ENCODE measurements at regions not wholly inside any gene's neighbourhood (a gene's known extent, or its start where the extent isn't known, plus 50 kb on each side); places are given as distances from the start of the nearest gene placed in this dataset.

GRCh38 chr9:101897196-101897595 lies 158.7 kb upstream of the GRIN3A start:
- WGBS (ENCODE audit: insufficient coverage): no CpG with 5 or more reads among the region's 1 CpG
- Histone ChIP-seq H3K27ac (ENCODE audit: insufficient read depth in 1 of 2, low read depth in 1 of 2, low read length in 2 of 2, poor library complexity in 1 of 2, severe bottlenecking in 2 of 2) (no peak overlapping the region), H3K9me3 (ENCODE audit: control extremely low read depth in 1 of 5, control insufficient read depth in 4 of 5, insufficient read depth in 2 of 5, low read depth in 1 of 5, low read length in 4 of 5) (no peaks in the 10 kb centered on the region), H3K36me3 (ENCODE audit: control insufficient read depth in 4 of 4, insufficient read depth in 4 of 4, low read length in 3 of 4) (no peaks in the 10 kb centered on the region), H3K27me3 (replicated peaks in 2 of 5; ENCODE audit: control insufficient read depth in 4 of 5, insufficient read depth in 5 of 5, low read length in 4 of 5) (no peaks in the 10 kb centered on the region), H3K4me3 (ENCODE audit: control insufficient read depth in 1 of 7, extremely low read depth in 1 of 7, insufficient read depth in 4 of 7, low read depth in 2 of 7, low read length in 6 of 7) (no peak overlapping the region), H3K4me1 (ENCODE audit: control extremely low read depth in 1 of 4, control insufficient read depth in 4 of 4, insufficient read depth in 4 of 4, low read length in 3 of 4) (no peaks in the 10 kb centered on the region)
- no peak for DNase-seq
- ChIA-PET POLR2A (interaction anchor here (0.7 kb wide), 1 partner anchor 284 kb away, joined by 3 read pairs; no protein-coding TSS in a partner anchor), CTCF (interaction anchor here (1.2 kb wide), 1 partner anchor 17 kb away, joined by 3 read pairs; no protein-coding TSS in a partner anchor)

GRCh38 chr9:101893661-101894646 lies 155.5 kb upstream of the GRIN3A start:
- WGBS (ENCODE audit: insufficient coverage): 93% methylated on average over 7 of the region's 7 CpGs
- no peaks in the 10 kb centered on the region for H3K36me3 ChIP-seq (ENCODE audit: control insufficient read depth in 4 of 4, insufficient read depth in 4 of 4, low read length in 3 of 4)
- no peak overlapping the region for H3K4me3 ChIP-seq (ENCODE audit: control insufficient read depth in 1 of 7, extremely low read depth in 1 of 7, insufficient read depth in 4 of 7, low read depth in 2 of 7, low read length in 6 of 7)
- no peak for DNase-seq
- POLR2A ChIA-PET: no interaction called here
- H3K4me1 ChIP-seq (ENCODE audit: control extremely low read depth in 1 of 4, control insufficient read depth in 4 of 4, insufficient read depth in 4 of 4, low read length in 3 of 4): no peaks in the 10 kb centered on the region
- H3K27me3 ChIP-seq (replicated peaks in 2 of 5; ENCODE audit: control insufficient read depth in 4 of 5, insufficient read depth in 5 of 5, low read length in 4 of 5): no peaks in the 10 kb centered on the region
- CTCF ChIA-PET: no interaction called here
- H3K27ac ChIP-seq (ENCODE audit: insufficient read depth in 1 of 2, low read depth in 1 of 2, low read length in 2 of 2, poor library complexity in 1 of 2, severe bottlenecking in 2 of 2): no peak overlapping the region
- H3K9me3 ChIP-seq (ENCODE audit: control extremely low read depth in 1 of 5, control insufficient read depth in 4 of 5, insufficient read depth in 2 of 5, low read depth in 1 of 5, low read length in 4 of 5): no peaks in the 10 kb centered on the region

GRCh38 chr9:101881508-101881907 lies 143.1 kb upstream of the GRIN3A start:
- POLR2A ChIA-PET: no interaction called here
- Histone ChIP-seq H3K9me3 (ENCODE audit: control extremely low read depth in 1 of 5, control insufficient read depth in 4 of 5, insufficient read depth in 2 of 5, low read depth in 1 of 5, low read length in 4 of 5) (no peaks in the 10 kb centered on the region), H3K27me3 (replicated peaks in 2 of 5; ENCODE audit: control insufficient read depth in 4 of 5, insufficient read depth in 5 of 5, low read length in 4 of 5) (no peaks in the 10 kb centered on the region), H3K36me3 (ENCODE audit: control insufficient read depth in 4 of 4, insufficient read depth in 4 of 4, low read length in 3 of 4) (no peaks in the 10 kb centered on the region), H3K27ac (ENCODE audit: insufficient read depth in 1 of 2, low read depth in 1 of 2, low read length in 2 of 2, poor library complexity in 1 of 2, severe bottlenecking in 2 of 2) (no peak overlapping the region), H3K4me3 (ENCODE audit: control insufficient read depth in 1 of 7, extremely low read depth in 1 of 7, insufficient read depth in 4 of 7, low read depth in 2 of 7, low read length in 6 of 7) (no peak overlapping the region), H3K4me1 (ENCODE audit: control extremely low read depth in 1 of 4, control insufficient read depth in 4 of 4, insufficient read depth in 4 of 4, low read length in 3 of 4) (no peaks in the 10 kb centered on the region)
- WGBS (ENCODE audit: insufficient coverage): no CpG with 5 or more reads among the region's 2 CpGs
- DNase-seq: no peak
- CTCF ChIA-PET: no interaction called here

- CTCF ChIA-PET: no interaction called here
- no peaks in the 10 kb centered on the region for H3K27me3 ChIP-seq (replicated peaks in 2 of 5; ENCODE audit: control insufficient read depth in 4 of 5, insufficient read depth in 5 of 5, low read length in 4 of 5)
- no peaks in the 10 kb centered on the region for H3K36me3 ChIP-seq (ENCODE audit: control insufficient read depth in 4 of 4, insufficient read depth in 4 of 4, low read length in 3 of 4)
- H3K4me1 ChIP-seq (ENCODE audit: control extremely low read depth in 1 of 4, control insufficient read depth in 4 of 4, insufficient read depth in 4 of 4, low read length in 3 of 4): no peaks in the 10 kb centered on the region
- no peak for DNase-seq
- POLR2A ChIA-PET: no interaction called here
- H3K27ac ChIP-seq (ENCODE audit: insufficient read depth in 1 of 2, low read depth in 1 of 2, low read length in 2 of 2, poor library complexity in 1 of 2, severe bottlenecking in 2 of 2): no peak overlapping the region
- no peak overlapping the region for H3K4me3 ChIP-seq (ENCODE audit: control insufficient read depth in 1 of 7, extremely low read depth in 1 of 7, insufficient read depth in 4 of 7, low read depth in 2 of 7, low read length in 6 of 7)
- H3K9me3 ChIP-seq (ENCODE audit: control extremely low read depth in 1 of 5, control insufficient read depth in 4 of 5, insufficient read depth in 2 of 5, low read depth in 1 of 5, low read length in 4 of 5): no peaks in the 10 kb centered on the region
These were observed 142.4 kb upstream of the GRIN3A start for GRCh38 chr9:101880846-101881245.

GRCh38 chr9:101878734-101879133 lies 140.3 kb upstream of the GRIN3A start:
- no CpG with 5 or more reads among the region's 4 CpGs for WGBS (ENCODE audit: insufficient coverage)
- H3K4me3 ChIP-seq (ENCODE audit: control insufficient read depth in 1 of 7, extremely low read depth in 1 of 7, insufficient read depth in 4 of 7, low read depth in 2 of 7, low read length in 6 of 7): no peak overlapping the region
- DNase-seq: no peak
- no peaks in the 10 kb centered on the region for H3K9me3 ChIP-seq (ENCODE audit: control extremely low read depth in 1 of 5, control insufficient read depth in 4 of 5, insufficient read depth in 2 of 5, low read depth in 1 of 5, low read length in 4 of 5)
- ChIA-PET POLR2A (no interaction called here), CTCF (no interaction called here)
- H3K27ac ChIP-seq (ENCODE audit: insufficient read depth in 1 of 2, low read depth in 1 of 2, low read length in 2 of 2, poor library complexity in 1 of 2, severe bottlenecking in 2 of 2): no peak overlapping the region
- no peaks in the 10 kb centered on the region for H3K36me3 ChIP-seq (ENCODE audit: control insufficient read depth in 4 of 4, insufficient read depth in 4 of 4, low read length in 3 of 4)
- H3K4me1 ChIP-seq (ENCODE audit: control extremely low read depth in 1 of 4, control insufficient read depth in 4 of 4, insufficient read depth in 4 of 4, low read length in 3 of 4): no peaks in the 10 kb centered on the region
- H3K27me3 ChIP-seq (replicated peaks in 2 of 5; ENCODE audit: control insufficient read depth in 4 of 5, insufficient read depth in 5 of 5, low read length in 4 of 5): no peaks in the 10 kb centered on the region

- no CpG with 5 or more reads among the region's 1 CpG for WGBS (ENCODE audit: insufficient coverage)
- Histone ChIP-seq H3K4me3 (ENCODE audit: control insufficient read depth in 1 of 7, extremely low read depth in 1 of 7, insufficient read depth in 4 of 7, low read depth in 2 of 7, low read length in 6 of 7) (no peak overlapping the region), H3K36me3 (ENCODE audit: control insufficient read depth in 4 of 4, insufficient read depth in 4 of 4, low read length in 3 of 4) (no peaks in the 10 kb centered on the region), H3K27ac (ENCODE audit: insufficient read depth in 1 of 2, low read depth in 1 of 2, low read length in 2 of 2, poor library complexity in 1 of 2, severe bottlenecking in 2 of 2) (no peak overlapping the region), H3K27me3 (replicated peaks in 2 of 5; ENCODE audit: control insufficient read depth in 4 of 5, insufficient read depth in 5 of 5, low read length in 4 of 5) (no peaks in the 10 kb centered on the region), H3K9me3 (ENCODE audit: control extremely low read depth in 1 of 5, control insufficient read depth in 4 of 5, insufficient read depth in 2 of 5, low read depth in 1 of 5, low read length in 4 of 5) (no peaks in the 10 kb centered on the region), H3K4me1 (ENCODE audit: control extremely low read depth in 1 of 4, control insufficient read depth in 4 of 4, insufficient read depth in 4 of 4, low read length in 3 of 4) (no peaks in the 10 kb centered on the region)
- POLR2A ChIA-PET: no interaction called here
- DNase-seq: no peak
- CTCF ChIA-PET: no interaction called here
These were observed 139.0 kb upstream of the GRIN3A start for GRCh38 chr9:101877439-101877838.

- Histone ChIP-seq H3K4me3 (ENCODE audit: control insufficient read depth in 1 of 7, extremely low read depth in 1 of 7, insufficient read depth in 4 of 7, low read depth in 2 of 7, low read length in 6 of 7) (no peak overlapping the region), H3K9me3 (ENCODE audit: control extremely low read depth in 1 of 5, control insufficient read depth in 4 of 5, insufficient read depth in 2 of 5, low read depth in 1 of 5, low read length in 4 of 5) (no peaks in the 10 kb centered on the region), H3K27me3 (replicated peaks in 2 of 5; ENCODE audit: control insufficient read depth in 4 of 5, insufficient read depth in 5 of 5, low read length in 4 of 5) (no peaks in the 10 kb centered on the region), H3K36me3 (ENCODE audit: control insufficient read depth in 4 of 4, insufficient read depth in 4 of 4, low read length in 3 of 4) (no peaks in the 10 kb centered on the region), H3K27ac (ENCODE audit: insufficient read depth in 1 of 2, low read depth in 1 of 2, low read length in 2 of 2, poor library complexity in 1 of 2, severe bottlenecking in 2 of 2) (no peak overlapping the region), H3K4me1 (ENCODE audit: control extremely low read depth in 1 of 4, control insufficient read depth in 4 of 4, insufficient read depth in 4 of 4, low read length in 3 of 4) (peaks cover 0 to 2% (median 0%) of the 10 kb centered on the region in 4 experiments)
- POLR2A ChIA-PET: no interaction called here
- CTCF ChIA-PET: no interaction called here
- no peak for DNase-seq
- WGBS (ENCODE audit: insufficient coverage): 93% methylated on average over 2 of the region's 2 CpGs
These were observed 123.0 kb upstream of the GRIN3A start for GRCh38 chr9:101861472-101861871.

Measured in common myeloid progenitor, CD34-positive (primary cell).